AG04450 (cell line): ENCODE measurements at regions not wholly inside any gene's neighbourhood (a gene's known extent, or its start where the extent isn't known, plus 50 kb on each side); places are given as distances from the start of the nearest gene placed in this dataset.
"Not testable (repeated sequence)": the region's sequence is repeated elsewhere in the genome, so short reads cannot be mapped to it uniquely, and the experiment has no call there.

ENCODE experiments used
- CTCF ChIA-PET: fragments of 300-600, 350-600 bp; formaldehyde crosslinking; extraction: SDS; loops from one replicate; lab custom pipeline; 2022; ENCODE audit warnings: antibody characterized with exemption, inconsistent platforms; lab: Charles Lee
- POLR2A ChIA-PET: fragments of 350-600 bp; formaldehyde crosslinking; extraction: SDS; loops from one replicate; lab custom pipeline; 2021; ENCODE audit warnings: antibody characterized with exemption, inconsistent platforms; lab: Yijun Ruan, JAX
- DNase-seq: peaks from one replicate; pipeline ENCODE4 v3.0.0-alpha.2; 2011; ENCODE audit warnings: low read depth, low spot score
- H3K27ac ChIP-seq: one replicate; pipeline ENCODE4 v1.5.1; 2012; ENCODE audit warnings: low read depth, low read length, control low read depth
- H3K27me3 ChIP-seq: one replicate; pipeline ENCODE4 v1.6.0; 2012; ENCODE audit warnings: low read length; ENCODE audit not compliant: control insufficient read depth, insufficient read depth
- H3K4me3 ChIP-seq: 2 replicates; pipeline ENCODE4 v1.5.1; 2011; ENCODE audit warnings: mild to moderate bottlenecking, low read depth, low read length, control low read depth
- H3K9me3 ChIP-seq: 2 replicates; pipeline ENCODE4 v1.5.1; 2012; ENCODE audit warnings: low read length; ENCODE audit not compliant: control insufficient read depth, insufficient read depth
- TF ChIP-seq, protein P1 (sequence below): IDR thresholded peaks from 2 replicates; pipeline ENCODE4 v1.5.1; 2011; ENCODE audit warnings: low read depth, low read length, control low read depth, inconsistent platforms

DNA sequence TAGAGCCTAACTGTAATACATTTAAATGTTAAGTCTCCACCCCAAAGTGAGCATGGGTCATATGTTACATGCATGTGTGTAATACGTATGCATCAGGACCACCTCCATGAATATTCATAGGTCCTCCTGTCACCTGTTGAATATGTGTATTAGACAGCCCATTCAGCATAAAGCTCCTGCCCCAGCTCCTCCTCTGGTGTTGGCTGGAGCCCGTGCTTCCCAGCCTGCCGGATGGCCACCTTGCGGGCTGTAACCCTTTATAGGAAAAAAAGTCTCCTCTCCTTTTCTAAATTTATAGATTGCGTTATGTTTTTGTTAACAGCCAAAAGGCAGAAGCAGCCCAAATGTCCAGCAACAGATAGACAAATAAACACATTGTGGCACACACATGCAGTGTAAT is 299.5 kb downstream of the MED10 start:
- no peak for DNase-seq
- Histone ChIP-seq H3K27ac (no peak overlapping the region), H3K9me3 (peaks cover 42% of the 10 kb centered on the region), H3K4me3 (no peak overlapping the region), H3K27me3 (no peaks in the 10 kb centered on the region)
- ChIA-PET CTCF (no interaction called here), POLR2A (no interaction called here)
- TF ChIP-seq, protein P1, sequence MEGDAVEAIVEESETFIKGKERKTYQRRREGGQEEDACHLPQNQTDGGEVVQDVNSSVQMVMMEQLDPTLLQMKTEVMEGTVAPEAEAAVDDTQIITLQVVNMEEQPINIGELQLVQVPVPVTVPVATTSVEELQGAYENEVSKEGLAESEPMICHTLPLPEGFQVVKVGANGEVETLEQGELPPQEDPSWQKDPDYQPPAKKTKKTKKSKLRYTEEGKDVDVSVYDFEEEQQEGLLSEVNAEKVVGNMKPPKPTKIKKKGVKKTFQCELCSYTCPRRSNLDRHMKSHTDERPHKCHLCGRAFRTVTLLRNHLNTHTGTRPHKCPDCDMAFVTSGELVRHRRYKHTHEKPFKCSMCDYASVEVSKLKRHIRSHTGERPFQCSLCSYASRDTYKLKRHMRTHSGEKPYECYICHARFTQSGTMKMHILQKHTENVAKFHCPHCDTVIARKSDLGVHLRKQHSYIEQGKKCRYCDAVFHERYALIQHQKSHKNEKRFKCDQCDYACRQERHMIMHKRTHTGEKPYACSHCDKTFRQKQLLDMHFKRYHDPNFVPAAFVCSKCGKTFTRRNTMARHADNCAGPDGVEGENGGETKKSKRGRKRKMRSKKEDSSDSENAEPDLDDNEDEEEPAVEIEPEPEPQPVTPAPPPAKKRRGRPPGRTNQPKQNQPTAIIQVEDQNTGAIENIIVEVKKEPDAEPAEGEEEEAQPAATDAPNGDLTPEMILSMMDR: no peak

DNA sequence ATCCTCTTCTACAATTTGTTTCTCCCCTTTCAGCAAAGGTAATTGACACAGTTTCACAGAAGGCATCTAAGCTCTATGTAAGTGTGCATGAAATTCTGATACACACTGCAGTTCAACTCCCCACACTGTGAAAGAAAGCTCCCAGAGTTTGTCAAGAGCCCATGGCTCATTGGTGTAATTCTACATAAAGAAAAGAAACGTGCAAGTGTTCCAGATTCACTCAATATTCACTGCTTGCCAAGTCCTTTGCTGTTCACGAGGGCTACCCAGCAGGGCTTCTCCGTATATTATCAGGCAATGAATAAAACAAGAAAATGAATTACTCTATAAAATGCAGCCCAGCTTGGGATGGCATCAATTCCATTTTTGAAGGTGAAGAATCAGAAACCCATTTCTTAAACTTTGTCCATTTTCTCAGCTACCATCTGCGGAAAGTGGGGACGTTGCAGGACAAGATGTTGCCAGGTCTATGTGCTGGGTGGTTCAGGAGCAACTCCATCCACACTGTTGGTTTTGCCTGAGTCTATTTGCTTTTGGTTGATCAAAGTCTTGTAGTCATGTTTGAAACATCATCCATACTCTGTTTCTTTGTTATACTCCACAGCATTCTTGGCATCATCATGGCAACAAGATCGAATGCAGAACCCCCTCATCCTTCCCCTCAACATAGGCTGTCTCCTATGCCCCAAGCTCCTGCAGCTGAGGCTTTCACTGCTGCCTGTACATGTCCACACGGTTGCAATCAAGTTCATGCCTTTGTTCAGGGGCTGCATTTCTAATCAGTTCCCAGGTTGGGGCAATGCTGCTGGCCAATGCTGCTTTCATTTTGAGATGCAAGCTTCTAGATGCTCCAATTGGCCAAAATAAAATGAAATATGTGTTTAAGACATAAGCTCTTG is 301.8 kb downstream of the MED10 start:
- H3K27ac ChIP-seq: no peak overlapping the region
- H3K4me3 ChIP-seq: no peak overlapping the region
- peaks cover 36% of the 10 kb centered on the region for H3K9me3 ChIP-seq
- no peak for DNase-seq
- TF ChIP-seq, protein P1: no peak
- no peaks in the 10 kb centered on the region for H3K27me3 ChIP-seq
- POLR2A ChIA-PET: no interaction called here
- CTCF ChIA-PET: no interaction called here

DNA sequence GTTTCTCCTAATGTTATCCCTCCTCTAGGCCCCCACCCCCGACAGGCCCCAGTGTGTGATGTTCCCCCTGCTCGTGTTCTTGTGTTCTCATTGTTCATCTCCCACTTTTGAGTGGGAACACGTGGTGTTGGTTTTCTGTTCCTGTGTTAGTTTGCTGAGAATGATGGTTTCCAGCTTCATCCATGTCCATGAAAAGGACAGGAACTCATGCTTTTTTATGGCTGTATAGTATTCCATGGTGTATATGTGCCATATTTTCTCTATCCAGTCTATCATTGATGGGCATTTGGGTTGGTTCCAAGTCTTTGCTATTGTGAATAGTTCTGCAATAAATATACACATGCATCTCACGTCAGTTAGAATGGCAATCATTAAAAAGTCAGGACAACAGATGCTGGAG is 305.9 kb downstream of the MED10 start:
- H3K4me3 ChIP-seq, H3K27ac ChIP-seq, CTCF ChIA-PET, DNase-seq, H3K27me3 ChIP-seq, POLR2A ChIA-PET: not testable (repeated sequence)
- H3K9me3 ChIP-seq: peaks cover 21% of the 10 kb centered on the region

DNA sequence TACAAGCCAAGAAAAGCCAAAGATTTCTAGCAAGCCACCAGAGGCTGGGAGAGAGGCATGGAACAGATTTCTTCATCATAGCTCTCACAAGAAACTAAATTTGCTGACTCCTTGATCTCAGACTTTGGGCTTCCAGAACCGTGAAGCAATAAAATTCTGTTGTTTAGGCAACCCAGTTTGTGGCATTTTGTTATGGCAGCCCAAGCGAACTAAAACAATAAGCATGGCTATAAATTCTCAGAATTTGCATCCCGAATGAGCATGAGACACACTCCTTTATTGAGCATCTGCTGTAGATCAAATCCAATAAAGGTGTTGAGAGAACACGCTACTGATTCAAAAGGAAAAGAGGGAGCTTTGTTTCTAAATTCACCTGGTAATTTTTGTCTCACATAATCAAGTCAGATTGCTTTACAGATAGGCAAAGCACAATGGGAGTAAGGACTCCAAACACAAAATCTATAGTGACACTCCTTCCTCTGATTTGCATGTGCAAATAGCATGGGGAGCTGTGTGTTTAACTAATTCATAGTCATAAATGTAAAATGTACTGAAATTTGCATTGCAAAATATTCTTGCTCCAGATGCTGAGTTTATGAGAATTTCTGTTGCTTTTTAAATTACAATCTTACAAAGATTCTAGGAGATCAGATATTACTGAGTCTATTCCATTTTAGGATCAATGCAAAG is 308.7 kb downstream of the MED10 start:
- peaks cover 10% of the 10 kb centered on the region for H3K9me3 ChIP-seq
- ChIA-PET POLR2A (no interaction called here), CTCF (no interaction called here)
- TF ChIP-seq, protein P1: no peak
- H3K27me3 ChIP-seq: no peaks in the 10 kb centered on the region
- DNase-seq: no peak
- no peak overlapping the region for H3K27ac ChIP-seq
- no peak overlapping the region for H3K4me3 ChIP-seq

DNA sequence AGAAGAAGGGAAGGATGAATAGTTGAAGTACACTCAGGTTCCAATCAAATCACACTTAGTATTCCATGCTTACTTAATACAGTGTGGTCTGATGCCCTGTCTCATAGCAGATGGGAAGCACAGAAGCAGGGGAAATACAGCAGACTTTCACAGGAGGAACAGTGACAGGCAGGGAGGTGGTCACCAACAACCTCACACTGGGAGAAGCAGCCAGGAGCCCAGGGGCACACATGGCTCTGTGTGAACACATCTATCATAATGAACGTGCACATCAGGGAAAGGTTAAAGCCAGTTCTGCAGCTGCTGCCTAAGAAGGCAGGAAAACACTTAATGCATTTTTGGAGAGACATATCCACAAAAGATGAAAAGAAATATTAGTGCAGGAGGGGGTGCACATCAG is 312.3 kb downstream of the MED10 start:
- H3K27me3 ChIP-seq: no peaks in the 10 kb centered on the region
- peaks cover 11% of the 10 kb centered on the region for H3K9me3 ChIP-seq
- POLR2A ChIA-PET: no interaction called here
- DNase-seq: no peak
- TF ChIP-seq, protein P1: no peak
- CTCF ChIA-PET: no interaction called here
- no peak overlapping the region for H3K4me3 ChIP-seq
- no peak overlapping the region for H3K27ac ChIP-seq
